B cell (primary cell): ENCODE measurements at regions not wholly inside any gene's neighbourhood (a gene's known extent, or its start where the extent isn't known, plus 50 kb on each side); places are given as distances from the start of the nearest gene placed in this dataset.

ENCODE experiments used
- CTCF ChIP-seq: fragments of 200-600 bp; IDR thresholded peaks from one replicate; pipeline ENCODE4 v1.8.0; 2022; ENCODE audit warnings: antibody characterized with exemption, mild to moderate bottlenecking
- EZH2 ChIP-seq: IDR thresholded peaks from 2 replicates; pipeline ENCODE4 v1.6.1; 2012; ENCODE audit warnings: borderline replicate concordance, low read depth, mild to moderate bottlenecking, moderate library complexity, low read length; ENCODE audit not compliant: insufficient read depth, poor library complexity, severe bottlenecking

- TF ChIP-seq CTCF (no peak), EZH2 (no peak)
These were observed 57.8 kb downstream of the PRLHR start for GRCh38 chr10:118537623-118538022.
